NCI-H2029 (cell line): ENCODE measurements at regions not wholly inside any gene's neighbourhood (a gene's known extent, or its start where the extent isn't known, plus 50 kb on each side); places are given as distances from the start of the nearest gene placed in this dataset.
"Not testable (repeated sequence)": the region's sequence is repeated elsewhere in the genome, so short reads cannot be mapped to it uniquely, and the experiment has no call there.

Experiments used
- DNase-seq: peaks from one replicate; lab custom pipeline; 2025; lab: John Stamatoyannopoulos, UW

GRCh38 chr12:126019385-126019784 is 954.1 kb downstream of the AACS start:
- DNase-seq = no peak

- DNase-seq = no peak
Measured at GRCh38 chr12:126021675-126022074, 956.4 kb downstream of the AACS start.

- no peak for DNase-seq
Measured at GRCh38 chr12:126027825-126028224, 962.6 kb downstream of the AACS start.

- no peak for DNase-seq
Measured at GRCh38 chr12:126030573-126030972, 965.3 kb downstream of the AACS start.

- no peak for DNase-seq
Measured at GRCh38 chr12:126033751-126034150, 968.5 kb downstream of the AACS start.

- no peak for DNase-seq
Measured at GRCh38 chr12:126036348-126036747, 971.1 kb downstream of the AACS start.

DNA sequence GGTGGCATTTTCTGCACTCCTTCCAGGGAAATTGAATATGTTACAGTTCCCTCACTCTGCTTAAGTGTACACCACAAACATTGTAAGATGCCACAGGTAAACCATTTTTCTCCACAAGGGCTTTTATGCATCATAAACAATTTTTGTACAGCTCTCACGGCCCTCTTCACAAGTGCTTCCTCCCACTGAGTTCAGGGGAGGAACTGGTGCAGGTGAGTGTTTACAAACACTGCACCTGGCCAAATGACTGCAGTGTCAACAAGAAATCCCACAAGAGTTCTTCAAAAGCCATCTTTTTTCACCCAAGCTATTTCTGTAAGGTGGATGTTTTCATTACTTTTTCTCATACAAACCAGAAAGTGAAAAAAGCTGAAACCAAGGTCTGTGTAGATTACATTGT is 973.2 kb downstream of the AACS start:
- DNase-seq = peak; percentile 65

GRCh38 chr12:126040307-126040706 is 975.1 kb downstream of the AACS start:
- no peak for DNase-seq

DNA sequence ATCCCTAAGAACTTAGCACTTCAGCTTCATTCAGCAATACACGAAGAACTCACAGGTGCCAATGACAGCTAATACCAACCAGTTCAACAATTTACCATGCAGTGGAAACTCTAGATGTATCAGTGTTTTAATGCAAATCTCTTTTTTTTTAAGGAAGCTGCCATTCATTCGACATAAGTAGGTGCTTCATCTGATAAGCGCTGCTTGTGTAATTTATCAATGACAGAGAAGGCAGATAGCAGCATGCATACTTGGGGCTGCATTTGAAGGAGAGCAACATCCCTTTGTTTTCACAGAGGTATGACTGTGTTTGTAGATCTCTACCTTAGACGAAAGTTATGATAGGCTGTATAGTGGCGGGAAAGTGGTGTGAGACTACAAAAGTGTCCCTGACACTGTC is 977.1 kb downstream of the AACS start:
- no peak for DNase-seq

GRCh38 chr12:126049501-126049900 is 984.3 kb downstream of the AACS start:
- DNase-seq = not testable (repeated sequence)

DNA sequence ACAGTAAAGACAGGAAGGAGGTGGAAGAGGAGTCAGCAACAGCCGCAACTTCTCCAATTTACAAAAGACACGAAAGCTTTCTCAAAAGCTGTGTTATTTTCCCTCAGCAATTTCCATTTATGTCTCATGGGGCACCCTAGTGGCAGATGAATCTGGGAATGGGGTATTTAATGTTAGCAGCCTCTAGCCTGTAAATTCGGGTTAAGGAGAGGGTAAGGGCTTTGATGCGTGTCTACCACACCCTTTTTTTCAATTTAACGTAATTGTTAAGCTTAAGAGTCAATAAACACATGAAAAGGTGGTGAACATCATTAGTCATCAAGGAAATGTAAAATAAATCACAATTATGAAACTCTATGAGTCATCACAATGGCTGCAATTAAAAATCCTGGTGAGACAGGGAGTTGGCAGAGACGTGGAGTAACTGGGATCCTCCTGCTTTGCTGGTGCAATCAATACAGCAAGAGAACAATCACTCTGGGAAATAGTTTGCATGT is 986.4 kb downstream of the AACS start:
- DNase-seq = peak; percentile 34

DNA sequence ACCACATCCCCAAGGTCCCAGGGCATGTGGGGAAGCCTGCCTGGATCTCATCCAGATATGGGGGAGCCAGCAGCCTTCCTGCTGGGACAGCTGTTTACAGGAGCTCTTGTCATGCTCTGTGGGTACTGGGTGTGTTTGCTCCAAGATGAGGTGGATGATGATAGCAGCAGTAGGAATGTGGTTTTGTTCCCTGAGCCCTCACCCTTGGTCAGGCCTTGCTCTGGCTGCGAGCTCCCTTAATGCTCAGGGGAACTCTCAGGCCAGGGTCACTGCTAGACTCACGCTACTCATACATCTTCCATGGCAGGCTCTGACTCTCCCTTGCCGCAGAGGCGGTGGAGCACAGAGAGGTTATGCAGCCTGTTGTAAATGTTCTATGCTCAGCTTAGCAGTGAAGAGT is 990.3 kb downstream of the AACS start:
- DNase-seq = no peak

DNA sequence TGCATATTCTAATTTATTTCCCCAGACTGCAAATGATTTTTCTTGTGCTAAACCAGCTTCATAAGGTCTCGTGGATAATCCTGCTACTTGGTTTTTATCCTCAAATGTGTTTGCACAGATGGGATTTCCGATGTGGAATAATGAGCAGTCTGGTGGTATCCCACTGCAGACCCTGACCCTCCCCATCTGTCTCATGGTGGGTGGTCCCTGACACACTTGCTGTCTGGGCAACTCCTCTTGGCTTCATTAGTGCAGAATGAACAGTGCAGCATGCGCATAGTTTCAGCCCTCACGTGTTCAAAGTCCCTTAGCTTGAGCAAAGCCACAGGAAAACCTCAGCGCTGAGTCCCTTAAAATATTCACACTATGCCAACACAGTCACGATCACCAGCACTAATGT is 996.5 kb downstream of the AACS start:
- no peak for DNase-seq

- no peak for DNase-seq
Measured at GRCh38 chr12:126064028-126064427, 998.8 kb downstream of the AACS start.

DNA sequence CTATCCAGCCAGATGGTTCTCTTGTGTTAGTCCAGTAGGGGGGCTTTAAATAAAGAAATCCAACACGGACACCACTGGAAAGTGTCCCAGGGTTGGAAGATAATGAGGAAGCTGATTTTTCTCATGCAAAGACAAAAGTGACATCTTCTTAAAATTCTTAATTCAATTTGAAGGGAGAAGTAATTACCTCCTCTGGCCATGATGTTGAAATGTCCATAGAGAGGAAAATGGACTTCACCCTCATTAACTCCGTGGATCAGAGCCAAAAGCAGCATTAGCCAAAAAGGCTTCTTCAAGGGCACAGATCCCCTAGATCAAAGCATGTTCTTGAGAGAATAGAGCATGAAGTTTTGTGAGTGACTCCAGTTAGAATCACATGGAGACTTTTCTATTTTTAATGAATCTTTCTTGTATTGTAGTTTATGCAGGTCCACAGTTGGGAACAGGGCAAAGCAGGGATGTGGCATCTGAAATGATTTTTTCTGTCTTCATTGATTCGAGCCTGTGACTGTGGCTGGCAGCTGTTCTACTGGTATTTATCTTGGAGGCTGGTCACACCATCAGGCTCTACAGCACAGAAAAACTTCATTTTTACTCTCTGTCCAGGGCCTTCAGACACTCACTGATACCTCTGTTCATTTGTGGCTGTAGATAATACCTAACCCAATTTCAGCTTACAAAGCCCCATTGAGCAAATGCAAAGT is 1002.5 kb downstream of the AACS start:
- DNase-seq = no peak

DNA sequence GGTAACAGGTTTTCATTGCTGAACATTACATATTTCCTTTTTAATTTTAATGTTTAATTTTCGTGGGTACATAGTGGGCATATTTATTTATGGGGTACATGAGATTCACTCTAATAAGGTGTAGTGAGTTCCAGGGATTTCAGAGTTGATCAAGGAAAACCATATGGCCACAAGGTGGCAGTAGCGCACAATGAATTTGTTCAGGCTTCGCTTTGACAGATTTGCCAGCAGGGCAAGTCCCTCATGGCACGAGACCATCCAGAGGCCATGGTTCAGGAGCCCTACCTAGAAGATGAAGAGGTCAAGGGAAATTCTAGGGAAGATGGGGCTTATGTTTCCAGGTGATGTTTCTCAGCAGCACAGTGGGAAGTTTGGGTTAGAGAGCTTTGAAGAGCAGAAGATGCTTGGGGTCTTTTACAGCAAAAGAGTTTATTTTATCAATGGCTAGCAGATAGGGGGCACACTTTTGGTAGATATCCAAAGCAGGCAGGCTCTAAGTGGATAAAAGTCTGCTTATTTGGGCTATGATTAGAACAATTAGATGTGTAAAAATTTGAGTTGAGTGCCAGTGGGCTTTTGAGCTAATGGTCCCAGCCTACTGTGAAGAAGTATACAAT is 1004.4 kb downstream of the AACS start:
- peak; percentile 69 for DNase-seq

DNA sequence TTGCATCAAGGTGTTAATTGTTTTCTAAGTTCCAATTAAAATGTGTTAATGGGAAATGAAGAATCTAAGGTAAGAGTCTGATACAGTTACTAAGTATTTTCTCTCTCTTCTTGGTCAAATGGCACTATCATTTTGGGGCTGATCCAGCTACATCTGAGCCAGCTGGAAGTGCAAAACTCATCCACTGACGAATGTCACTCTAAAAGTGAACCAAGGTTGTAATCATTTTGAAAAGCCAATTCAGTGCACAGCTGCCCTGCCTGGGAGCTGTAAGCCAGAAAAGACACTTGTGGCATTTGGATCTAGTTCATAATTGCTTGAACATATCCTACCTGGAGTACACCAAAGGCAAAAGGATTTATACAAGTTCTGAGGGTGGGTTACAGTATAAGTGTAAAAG is 1011.3 kb downstream of the AACS start:
- no peak for DNase-seq

DNA sequence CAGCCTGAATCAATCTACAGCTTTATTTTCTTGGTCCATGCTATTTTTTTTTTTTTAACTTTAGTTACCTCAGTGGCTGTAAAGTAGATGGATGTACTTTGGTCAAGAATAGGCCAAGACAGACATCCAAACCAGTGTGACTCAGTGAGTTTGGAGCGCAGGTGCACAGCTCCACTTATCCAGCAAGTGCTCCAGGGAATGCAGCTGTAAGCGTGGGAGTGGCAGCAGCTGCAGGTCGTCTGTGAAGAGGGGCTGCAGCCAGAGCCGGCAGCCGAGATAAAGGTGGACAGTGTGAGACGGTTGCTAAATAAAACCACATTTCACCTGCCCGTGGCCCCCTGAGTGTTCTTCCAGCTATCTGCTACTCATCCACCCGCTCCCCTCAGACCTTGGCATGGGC is 1018.7 kb downstream of the AACS start:
- no peak for DNase-seq

DNA sequence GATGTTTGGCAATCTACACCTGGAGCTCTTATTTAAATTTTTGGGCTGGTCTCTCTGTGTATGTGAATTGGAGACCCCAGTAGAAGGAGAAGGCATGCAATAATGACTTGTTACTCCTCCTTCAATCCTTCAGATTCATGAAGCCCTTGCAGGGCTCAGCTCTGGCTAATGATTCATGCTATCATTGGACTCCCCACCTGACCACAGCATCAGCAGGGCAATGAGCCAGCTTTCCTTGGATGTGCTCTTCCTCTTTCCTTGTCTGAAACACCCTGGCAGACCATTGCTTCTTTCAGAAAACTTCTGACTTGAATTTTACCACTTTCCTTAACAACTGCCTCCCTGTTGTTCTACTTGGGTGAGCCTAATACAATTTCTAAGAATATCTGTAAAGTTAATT is 1019.2 kb downstream of the AACS start:
- DNase-seq = peak; percentile 4

DNA sequence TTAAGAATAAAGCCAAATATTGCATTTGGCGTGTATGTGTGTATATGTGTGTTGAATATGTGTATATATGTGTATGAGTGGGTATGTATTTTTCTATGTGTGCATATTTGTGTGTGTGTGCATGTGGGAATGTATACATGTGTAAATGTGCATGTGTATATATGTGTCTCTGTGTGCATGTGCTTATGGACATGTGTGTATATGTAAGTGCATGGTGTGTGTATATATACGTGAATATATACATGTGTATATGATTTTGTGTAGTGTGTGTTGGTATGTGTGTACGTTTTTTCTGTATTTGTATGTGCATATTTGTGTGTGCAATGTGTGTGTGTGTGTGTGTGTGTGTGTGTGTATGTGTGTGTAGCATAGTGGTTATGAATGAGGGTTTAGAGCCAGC is 1021.0 kb downstream of the AACS start:
- DNase-seq = no peak

GRCh38 chr12:126087692-126088091 is 1022.5 kb downstream of the AACS start:
- no peak for DNase-seq

GRCh38 chr12:126093908-126094307 is 1028.7 kb downstream of the AACS start:
- DNase-seq = peak; percentile 5

DNA sequence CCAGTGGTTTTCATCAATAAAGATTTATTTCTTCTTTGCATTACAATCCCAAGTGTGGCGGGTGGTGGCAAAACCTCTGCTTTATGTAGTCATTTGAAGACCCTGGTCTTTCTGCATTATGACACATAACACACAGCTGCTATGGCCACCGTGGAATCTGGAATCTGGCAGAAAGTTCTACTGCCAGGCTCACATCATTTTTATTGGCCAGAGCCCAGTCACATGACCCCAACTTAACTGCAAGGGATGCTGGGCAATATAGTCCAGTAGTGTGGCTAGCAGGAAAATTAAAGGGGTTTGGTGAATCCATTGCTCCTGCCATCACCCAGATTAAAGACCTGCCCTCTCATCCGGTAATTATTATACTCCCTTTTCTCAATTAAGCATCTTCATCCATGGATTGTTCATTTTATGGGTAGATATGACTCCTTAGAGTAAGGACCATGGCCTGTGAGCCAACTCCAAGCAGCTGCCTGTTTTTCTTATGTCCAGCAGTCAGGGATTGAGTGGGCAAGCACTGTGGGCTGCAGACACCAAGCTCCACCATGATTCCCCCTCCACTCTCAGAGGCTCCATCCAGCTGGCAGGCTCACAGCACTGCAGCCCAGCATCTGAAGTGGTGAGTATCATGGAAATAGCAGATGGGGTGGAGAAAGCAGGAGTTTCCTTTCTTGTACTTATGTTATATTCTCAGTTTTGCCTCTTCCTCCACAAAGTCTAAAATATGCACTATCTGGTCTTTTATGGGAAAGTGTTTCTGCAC is 1030.7 kb downstream of the AACS start:
- DNase-seq = no peak
